Loucy (cell line): ENCODE measurements at regions not wholly inside any gene's neighbourhood (a gene's known extent, or its start where the extent isn't known, plus 50 kb on each side); places are given as distances from the start of the nearest gene placed in this dataset.

ENCODE experiments used
- CTCF ChIP-seq: fragments of 200-600 bp; sonication (generic); conservative IDR thresholded peaks from 2 replicates; pipeline ENCODE4 v1.5.1; 2014; ENCODE audit warnings: mild to moderate bottlenecking, antibody characterized with exemption, low read length
- EZH2phosphoT487 ChIP-seq: fragments of 200-600 bp; IDR thresholded peaks from 2 replicates; pipeline ENCODE4 v1.6.1; 2018; ENCODE audit warnings: antibody characterized with exemption, mild to moderate bottlenecking, moderate library complexity, borderline replicate concordance

DNA sequence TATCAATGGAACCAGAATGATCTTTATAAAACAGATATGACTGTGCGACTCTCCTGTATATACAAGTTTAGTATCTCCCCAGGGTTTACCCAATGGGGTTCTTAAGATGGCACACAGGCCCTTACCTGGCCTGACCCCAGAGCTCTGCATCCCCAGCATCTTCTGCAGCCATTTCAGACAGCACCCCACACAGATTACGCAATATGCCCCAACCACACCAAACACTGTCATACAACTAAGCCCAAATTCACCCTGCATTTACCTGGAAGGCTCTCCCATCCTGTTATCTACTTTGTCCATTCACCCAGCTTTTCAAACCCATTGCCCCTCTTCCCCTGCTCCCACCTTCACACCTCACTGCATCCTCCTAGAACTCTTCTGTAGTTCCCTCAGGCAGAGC, 182.5 kb upstream of the API5 start:
- TF ChIP-seq EZH2phosphoT487 (no peak), CTCF (no peak)
